ENCODE measurements at regions not wholly inside any gene's neighbourhood (a gene's known extent, or its start where the extent isn't known, plus 50 kb on each side); places are given as distances from the start of the nearest gene placed in this dataset.

- TF ChIP-seq POLR2A (conservative IDR thresholded peaks at IDR 0.05) (no peak), ZNF384 (IDR thresholded peaks at IDR 0.05; ENCODE audit: low read depth, low read length) (no peak), TEAD4 (IDR thresholded peaks at IDR 0.05; ENCODE audit: low read length) (no peak), TEAD4 (CRISPR knock-in tag; IDR thresholded peaks at IDR 0.05; ENCODE audit: borderline replicate concordance) (no peak), MXI1 (IDR thresholded peaks at IDR 0.05; ENCODE audit: low read depth, low read length) (no peak), PURB (CRISPR knock-in tag; IDR thresholded peaks at IDR 0.05; ENCODE audit: low read depth) (no peak), NFRKB (IDR thresholded peaks at IDR 0.05; ENCODE audit: low read depth) (no peak), ZNF695 (CRISPR knock-in tag; IDR thresholded peaks at IDR 0.05) (no peak), ZNF124 (CRISPR knock-in tag; IDR thresholded peaks at IDR 0.05) (no peak)
- TF ChIP-seq, protein P1, sequence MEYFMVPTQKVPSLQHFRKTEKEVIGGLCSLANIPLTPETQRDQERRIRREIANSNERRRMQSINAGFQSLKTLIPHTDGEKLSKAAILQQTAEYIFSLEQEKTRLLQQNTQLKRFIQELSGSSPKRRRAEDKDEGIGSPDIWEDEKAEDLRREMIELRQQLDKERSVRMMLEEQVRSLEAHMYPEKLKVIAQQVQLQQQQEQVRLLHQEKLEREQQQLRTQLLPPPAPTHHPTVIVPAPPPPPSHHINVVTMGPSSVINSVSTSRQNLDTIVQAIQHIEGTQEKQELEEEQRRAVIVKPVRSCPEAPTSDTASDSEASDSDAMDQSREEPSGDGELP (CRISPR knock-in tag; IDR thresholded peaks at IDR 0.05; ENCODE audit: borderline replicate concordance): no peak
- TF ChIP-seq, protein P2, sequence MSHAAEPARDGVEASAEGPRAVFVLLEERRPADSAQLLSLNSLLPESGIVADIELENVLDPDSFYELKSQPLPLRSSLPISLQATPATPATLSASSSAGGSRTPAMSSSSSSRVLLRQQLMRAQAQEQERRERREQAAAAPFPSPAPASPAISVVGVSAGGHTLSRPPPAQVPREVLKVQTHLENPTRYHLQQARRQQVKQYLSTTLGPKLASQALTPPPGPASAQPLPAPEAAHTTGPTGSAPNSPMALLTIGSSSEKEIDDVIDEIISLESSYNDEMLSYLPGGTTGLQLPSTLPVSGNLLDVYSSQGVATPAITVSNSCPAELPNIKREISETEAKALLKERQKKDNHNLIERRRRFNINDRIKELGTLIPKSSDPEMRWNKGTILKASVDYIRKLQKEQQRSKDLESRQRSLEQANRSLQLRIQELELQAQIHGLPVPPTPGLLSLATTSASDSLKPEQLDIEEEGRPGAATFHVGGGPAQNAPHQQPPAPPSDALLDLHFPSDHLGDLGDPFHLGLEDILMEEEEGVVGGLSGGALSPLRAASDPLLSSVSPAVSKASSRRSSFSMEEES (CRISPR knock-in tag; IDR thresholded peaks at IDR 0.05): no peak
These were observed 112.4 kb upstream of the RAI14 start for GRCh38 chr5:34543687-34544086.

Measured in K562 (cell line).